Epithelial cell of esophagus (primary cell): ENCODE measurements at regions not wholly inside any gene's neighbourhood (a gene's known extent, or its start where the extent isn't known, plus 50 kb on each side); places are given as distances from the start of the nearest gene placed in this dataset.
A peak's percentile ranks its signal among the peaks of the same experiment; 100 is the strongest.

ENCODE experiments used
- DNase-seq: peaks from one replicate; pipeline ENCODE4 v3.0.0; 2010; ENCODE audit warnings: low read depth
- H3K4me3 ChIP-seq: 2 replicates; pipeline ENCODE4 v1.5.1; 2011; ENCODE audit warnings: mild to moderate bottlenecking, low read length, control low read depth
- TF ChIP-seq, protein P1 (sequence below): IDR thresholded peaks from 2 replicates; pipeline ENCODE4 v1.5.1; 2011; ENCODE audit warnings: low read depth, mild to moderate bottlenecking, low read length, control low read depth, inconsistent platforms; ENCODE audit not compliant: insufficient read depth; ENCODE audit errors: missing control alignments

DNA sequence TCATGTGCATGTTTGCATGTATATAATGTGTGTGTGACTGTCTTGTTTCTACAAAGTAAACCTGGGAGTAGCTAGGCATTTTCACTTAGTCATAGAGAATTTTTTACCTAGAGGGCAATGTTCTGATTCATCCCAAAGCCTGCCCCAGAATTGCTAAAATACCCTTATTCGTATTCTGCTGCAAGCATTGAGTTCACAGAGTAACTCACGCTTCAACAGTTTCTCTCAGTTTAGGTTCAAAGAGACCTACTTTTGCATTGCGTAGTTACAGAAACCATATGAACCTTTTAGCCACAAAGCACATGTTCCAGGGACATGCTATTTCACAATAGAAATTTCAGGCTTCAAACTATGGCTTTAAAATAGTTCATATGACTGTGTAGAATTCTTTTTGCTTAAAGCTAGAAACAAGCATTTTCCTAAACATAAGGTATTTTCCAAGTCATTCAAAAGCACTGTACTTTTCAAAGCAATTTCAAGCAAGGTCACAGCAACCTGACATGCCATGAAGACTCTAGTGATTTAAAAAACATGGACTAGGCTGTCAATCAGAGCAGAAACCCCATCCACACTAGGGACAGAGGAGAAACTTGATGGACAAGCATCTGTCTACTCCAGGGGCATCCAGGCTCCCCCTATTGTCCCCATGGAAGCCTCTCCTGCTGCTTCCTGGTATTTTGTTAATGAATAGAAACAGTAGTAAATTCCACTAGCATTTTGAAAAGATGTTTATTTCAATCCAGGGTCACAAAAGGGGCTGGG, 81.5 kb upstream of the MAPK10 start:
- no peak overlapping the region for H3K4me3 ChIP-seq
- peak; percentile 90 for DNase-seq
- TF ChIP-seq, protein P1, sequence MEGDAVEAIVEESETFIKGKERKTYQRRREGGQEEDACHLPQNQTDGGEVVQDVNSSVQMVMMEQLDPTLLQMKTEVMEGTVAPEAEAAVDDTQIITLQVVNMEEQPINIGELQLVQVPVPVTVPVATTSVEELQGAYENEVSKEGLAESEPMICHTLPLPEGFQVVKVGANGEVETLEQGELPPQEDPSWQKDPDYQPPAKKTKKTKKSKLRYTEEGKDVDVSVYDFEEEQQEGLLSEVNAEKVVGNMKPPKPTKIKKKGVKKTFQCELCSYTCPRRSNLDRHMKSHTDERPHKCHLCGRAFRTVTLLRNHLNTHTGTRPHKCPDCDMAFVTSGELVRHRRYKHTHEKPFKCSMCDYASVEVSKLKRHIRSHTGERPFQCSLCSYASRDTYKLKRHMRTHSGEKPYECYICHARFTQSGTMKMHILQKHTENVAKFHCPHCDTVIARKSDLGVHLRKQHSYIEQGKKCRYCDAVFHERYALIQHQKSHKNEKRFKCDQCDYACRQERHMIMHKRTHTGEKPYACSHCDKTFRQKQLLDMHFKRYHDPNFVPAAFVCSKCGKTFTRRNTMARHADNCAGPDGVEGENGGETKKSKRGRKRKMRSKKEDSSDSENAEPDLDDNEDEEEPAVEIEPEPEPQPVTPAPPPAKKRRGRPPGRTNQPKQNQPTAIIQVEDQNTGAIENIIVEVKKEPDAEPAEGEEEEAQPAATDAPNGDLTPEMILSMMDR: no peak

DNA sequence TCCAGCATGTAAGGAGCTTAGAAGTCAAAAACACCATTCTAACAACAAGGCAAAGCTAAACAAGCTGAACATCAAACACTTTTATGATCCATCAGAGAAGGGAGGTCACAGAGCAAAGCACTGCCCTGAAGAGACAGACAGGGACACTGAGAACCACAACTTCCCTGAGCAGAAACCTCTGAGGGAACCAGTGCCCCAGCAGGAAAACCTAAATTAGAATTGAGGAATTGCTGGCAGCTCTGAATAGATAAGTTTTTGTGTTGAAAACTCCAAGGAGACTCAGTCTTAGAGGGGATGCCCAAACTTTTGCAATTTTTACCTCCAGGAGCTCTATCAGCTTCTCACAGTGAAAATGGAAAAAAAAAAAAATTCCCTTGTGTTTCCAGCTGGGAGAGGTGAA, 83.0 kb upstream of the MAPK10 start:
- H3K4me3 ChIP-seq: no peak overlapping the region
- TF ChIP-seq, protein P1: no peak
- DNase-seq: no peak

GRCh38 chr4:86443495-86443894, 83.6 kb upstream of the MAPK10 start:
- TF ChIP-seq, protein P1: no peak
- no peak for DNase-seq
- no peak overlapping the region for H3K4me3 ChIP-seq

GRCh38 chr4:86446996-86447395, 87.1 kb upstream of the MAPK10 start:
- no peak overlapping the region for H3K4me3 ChIP-seq
- DNase-seq: no peak
- TF ChIP-seq, protein P1: no peak

- TF ChIP-seq, protein P1: no peak
- H3K4me3 ChIP-seq: no peak overlapping the region
- DNase-seq: no peak
Observed at GRCh38 chr4:86448871-86449270, 89.0 kb upstream of the MAPK10 start.

GRCh38 chr4:86449746-86450588, 90.1 kb upstream of the MAPK10 start:
- TF ChIP-seq, protein P1: no peak
- DNase-seq: no peak
- no peak overlapping the region for H3K4me3 ChIP-seq
